HG03432 (cell line): ENCODE measurements at regions not wholly inside any gene's neighbourhood (a gene's known extent, or its start where the extent isn't known, plus 50 kb on each side); places are given as distances from the start of the nearest gene placed in this dataset.

Experiments
- ATAC-seq: cut with Tn5 transposase; IDR thresholded peaks from one replicate; pipeline ENCODE4 v1.9.1; 2021; ENCODE audit warnings: mild to moderate bottlenecking, moderate library complexity; ENCODE audit not compliant: unreplicated experiment

- ATAC-seq = no peak
These were observed 383.9 kb downstream of the DCAF12L2 start for GRCh38 chrX:125782184-125782583.

GRCh38 chrX:125786316-125786715, 379.8 kb downstream of the DCAF12L2 start:
- no peak for ATAC-seq

- ATAC-seq = no peak
These were observed 374.3 kb downstream of the DCAF12L2 start for GRCh38 chrX:125791787-125792186.

- ATAC-seq = no peak
These were observed 355.2 kb downstream of the DCAF12L2 start for GRCh38 chrX:125810856-125811255.

- peak; percentile 52 for ATAC-seq
These were observed 340.0 kb downstream of the DCAF12L2 start for GRCh38 chrX:125826080-125826479.

- ATAC-seq = no peak
These were observed 339.2 kb downstream of the DCAF12L2 start for GRCh38 chrX:125826774-125827451.

- ATAC-seq = no peak
These were observed 319.8 kb downstream of the DCAF12L2 start for GRCh38 chrX:125846271-125846670.

GRCh38 chrX:125850693-125851092, 315.4 kb downstream of the DCAF12L2 start:
- no peak for ATAC-seq

- ATAC-seq = no peak
These were observed 282.9 kb downstream of the DCAF12L2 start for GRCh38 chrX:125883169-125883568.

- ATAC-seq = no peak
These were observed 271.1 kb downstream of the DCAF12L2 start for GRCh38 chrX:125894947-125895346.

- no peak for ATAC-seq
These were observed 270.6 kb downstream of the DCAF12L2 start for GRCh38 chrX:125895518-125895917.

- ATAC-seq = no peak
These were observed 239.8 kb downstream of the DCAF12L2 start for GRCh38 chrX:125926295-125926694.

GRCh38 chrX:125940985-125941384, 225.1 kb downstream of the DCAF12L2 start:
- no peak for ATAC-seq

- ATAC-seq = no peak
These were observed 218.6 kb downstream of the DCAF12L2 start for GRCh38 chrX:125947501-125947900.

GRCh38 chrX:125952973-125953372, 213.1 kb downstream of the DCAF12L2 start:
- ATAC-seq = no peak

GRCh38 chrX:125953814-125954213, 212.3 kb downstream of the DCAF12L2 start:
- ATAC-seq = no peak

- ATAC-seq = no peak
These were observed 211.9 kb downstream of the DCAF12L2 start for GRCh38 chrX:125954236-125954635.

GRCh38 chrX:125977851-125978250, 188.2 kb downstream of the DCAF12L2 start:
- no peak for ATAC-seq

GRCh38 chrX:125998432-125998831, 167.7 kb downstream of the DCAF12L2 start:
- ATAC-seq = no peak

GRCh38 chrX:126027229-126027628, 138.9 kb downstream of the DCAF12L2 start:
- ATAC-seq = no peak

GRCh38 chrX:126030021-126030420, 136.1 kb downstream of the DCAF12L2 start:
- ATAC-seq = no peak

- ATAC-seq = no peak
These were observed 102.1 kb downstream of the DCAF12L2 start for GRCh38 chrX:126063984-126064383.

- ATAC-seq = no peak
These were observed 101.1 kb downstream of the DCAF12L2 start for GRCh38 chrX:126064901-126065541.
